HG02981 (cell line): ENCODE measurements at regions not wholly inside any gene's neighbourhood (a gene's known extent, or its start where the extent isn't known, plus 50 kb on each side); places are given as distances from the start of the nearest gene placed in this dataset.
"Not testable (repeated sequence)": the region's sequence is repeated elsewhere in the genome, so short reads cannot be mapped to it uniquely, and the experiment has no call there.

Source experiments
- ATAC-seq: cut with Tn5 transposase; IDR thresholded peaks from one replicate; pipeline ENCODE4 v1.9.1; 2021; ENCODE audit warnings: mild to moderate bottlenecking, moderate library complexity; ENCODE audit not compliant: unreplicated experiment

GRCh38 chr3:94472511-94472910 lies 409.6 kb downstream of the NSUN3 start:
- no peak for ATAC-seq

GRCh38 chr3:94481226-94481898 lies 418.5 kb downstream of the NSUN3 start:
- no peak for ATAC-seq

GRCh38 chr3:94482686-94483085 lies 419.8 kb downstream of the NSUN3 start:
- no peak for ATAC-seq

GRCh38 chr3:94483403-94483802 lies 420.5 kb downstream of the NSUN3 start:
- ATAC-seq = no peak

GRCh38 chr3:94494992-94495391 lies 432.1 kb downstream of the NSUN3 start:
- no peak for ATAC-seq

GRCh38 chr3:94500146-94500545 lies 437.3 kb downstream of the NSUN3 start:
- no peak for ATAC-seq

GRCh38 chr3:94507354-94507753 lies 444.5 kb downstream of the NSUN3 start:
- ATAC-seq = not testable (repeated sequence)

GRCh38 chr3:94512876-94513275 lies 450.0 kb downstream of the NSUN3 start:
- ATAC-seq = no peak

GRCh38 chr3:94513600-94513999 lies 450.7 kb downstream of the NSUN3 start:
- no peak for ATAC-seq

GRCh38 chr3:94515983-94516382 lies 453.1 kb downstream of the NSUN3 start:
- ATAC-seq = no peak

- no peak for ATAC-seq
Observed at GRCh38 chr3:94520364-94520763, 457.5 kb downstream of the NSUN3 start.

- ATAC-seq = no peak
Observed at GRCh38 chr3:94522488-94522887, 459.6 kb downstream of the NSUN3 start.

GRCh38 chr3:94524102-94524919 lies 461.4 kb downstream of the NSUN3 start:
- no peak for ATAC-seq

- ATAC-seq = no peak
Observed at GRCh38 chr3:94525043-94525442, 462.2 kb downstream of the NSUN3 start.

- no peak for ATAC-seq
Observed at GRCh38 chr3:94529816-94530215, 467.0 kb downstream of the NSUN3 start.

- ATAC-seq = no peak
Observed at GRCh38 chr3:94532951-94533350, 470.1 kb downstream of the NSUN3 start.

GRCh38 chr3:94539937-94540336 lies 477.1 kb downstream of the NSUN3 start:
- no peak for ATAC-seq

GRCh38 chr3:94543161-94543560 lies 480.3 kb downstream of the NSUN3 start:
- no peak for ATAC-seq

- no peak for ATAC-seq
Observed at GRCh38 chr3:94544131-94544789, 481.4 kb downstream of the NSUN3 start.

GRCh38 chr3:94548581-94549316 lies 485.9 kb downstream of the NSUN3 start:
- ATAC-seq = no peak

GRCh38 chr3:94561094-94561493 lies 498.2 kb downstream of the NSUN3 start:
- ATAC-seq = no peak
